ENCODE measurements at regions not wholly inside any gene's neighbourhood (a gene's known extent, or its start where the extent isn't known, plus 50 kb on each side); places are given as distances from the start of the nearest gene placed in this dataset.

DNA sequence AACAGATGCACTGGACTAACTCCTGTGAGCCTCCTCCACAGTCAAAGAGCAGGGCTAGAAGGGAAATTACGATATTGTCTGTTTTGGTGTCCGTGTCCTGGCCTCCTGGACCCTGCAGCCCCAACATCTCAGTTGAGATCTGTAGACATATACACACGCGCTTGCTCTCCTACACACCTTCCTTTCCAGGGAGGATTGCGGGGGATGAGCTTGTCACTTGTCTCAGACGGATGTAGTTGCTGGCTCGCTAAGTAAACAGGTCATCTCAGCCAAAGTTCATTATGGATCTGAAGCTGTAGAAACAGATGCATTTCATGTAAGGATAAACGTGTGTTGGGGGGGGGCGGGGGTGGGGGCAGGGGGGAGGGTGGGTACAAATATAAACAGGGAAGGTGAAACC, 549.3 kb downstream of the CCDC171 start:
- no peaks in the 10 kb centered on the region for H3K36me3 ChIP-seq (ENCODE audit: control insufficient read depth in 1 of 2, insufficient read depth in 2 of 2, low read length in 2 of 2)
- no peaks in the 10 kb centered on the region for H3K9me3 ChIP-seq (ENCODE audit: control insufficient read depth in 1 of 2, insufficient read depth in 1 of 2, low read depth in 1 of 2, low read length in 2 of 2)
- ATAC-seq (no peak), DNase-seq (ENCODE audit: low read depth, low spot score) (no peak)
- no TSS peak for BruUV-seq (replicated peaks)
- ChIA-PET RAD21 (ENCODE audit: low non-redundant PET in 1 of 2, low total read pairs in 2 of 2, uncharacterized antibody in 2 of 2, unreplicated experiment in 2 of 2) (no interaction called here), POLR2A (no interaction called here), CTCF (no interaction called here)
- no peaks in the 10 kb centered on the region for H3K9me2 ChIP-seq (ENCODE audit: insufficient read depth)
- H3K4me1 ChIP-seq (ENCODE audit: control insufficient read depth in 1 of 2, insufficient read depth in 2 of 2, low read length in 2 of 2): no peaks in the 10 kb centered on the region
- no peak for TF ChIP-seq JUND (IDR thresholded peaks at IDR 0.05)
- no peak for TF ChIP-seq SP1 (IDR thresholded peaks at IDR 0.05; ENCODE audit: low read depth)
- H2AFZ ChIP-seq (ENCODE audit: low read depth, low read length, poor library complexity, severe bottlenecking): no peak overlapping the region
- no peaks in the 10 kb centered on the region for H4K20me1 ChIP-seq (ENCODE audit: insufficient read depth)
- H3K27me3 ChIP-seq (ENCODE audit: insufficient read depth, low read length): no peaks in the 10 kb centered on the region
- no peak overlapping the region for H3K27ac ChIP-seq (ENCODE audit: low read depth, low read length)
- H3K9ac ChIP-seq (ENCODE audit: low read length): no peak overlapping the region
- intact Hi-C loops (cut with micrococcal nuclease): no loop called here
- H3K4me2 ChIP-seq (ENCODE audit: low read length): no peak overlapping the region
- H3K79me2 ChIP-seq (ENCODE audit: insufficient read depth, low read length): no peaks in the 10 kb centered on the region
- H3K4me3 ChIP-seq (replicated peaks in 1 of 2; ENCODE audit: low read depth in 1 of 2, low read length in 2 of 2): no peak overlapping the region

DNA sequence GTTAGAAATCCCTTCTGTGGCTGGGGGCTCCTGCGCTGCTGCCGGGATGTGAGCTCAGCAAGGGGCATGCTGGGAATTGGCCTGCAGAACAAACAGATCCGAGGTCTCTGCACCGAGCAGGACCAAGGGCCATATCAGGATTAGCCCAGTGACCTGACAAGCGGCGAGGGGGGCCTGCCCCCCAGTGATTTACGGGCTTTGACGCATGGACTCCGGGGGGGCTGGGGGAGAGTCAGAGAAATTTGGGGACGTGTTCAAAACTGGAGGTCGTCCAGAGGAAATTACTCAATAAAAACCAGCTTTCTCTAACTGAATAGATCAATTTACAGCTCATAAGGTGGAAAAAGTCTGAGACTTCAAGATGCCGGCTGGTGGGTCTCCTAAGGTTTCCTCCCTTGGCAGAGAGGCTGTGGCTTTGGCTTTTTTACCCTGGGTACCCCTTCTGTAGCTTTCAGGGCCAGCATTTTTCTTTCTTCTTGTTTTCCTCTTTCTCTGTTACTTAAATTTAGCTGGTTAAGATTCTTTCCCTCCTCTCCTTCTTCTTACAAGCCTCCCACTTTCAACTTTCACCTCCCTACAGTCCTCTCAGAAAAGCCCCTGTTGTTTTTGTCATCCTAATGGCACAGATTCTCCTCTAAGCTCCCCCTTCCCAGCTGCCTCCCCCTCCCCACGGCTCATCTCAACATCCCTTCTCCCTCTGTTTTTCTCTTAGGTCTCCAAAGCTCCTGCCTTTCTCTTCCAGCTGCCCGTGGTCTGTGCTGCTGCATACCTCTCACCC, 551.0 kb downstream of the CCDC171 start:
- Histone ChIP-seq H3K4me1 (ENCODE audit: control insufficient read depth in 1 of 2, insufficient read depth in 2 of 2, low read length in 2 of 2) (no peaks in the 10 kb centered on the region), H3K27me3 (ENCODE audit: insufficient read depth, low read length) (no peaks in the 10 kb centered on the region), H3K4me3 (replicated peaks in 1 of 2; ENCODE audit: low read depth in 1 of 2, low read length in 2 of 2) (no peak overlapping the region), H3K4me2 (ENCODE audit: low read length) (no peak overlapping the region), H3K27ac (ENCODE audit: low read depth, low read length) (no peak overlapping the region), H3K9ac (ENCODE audit: low read length) (no peak overlapping the region), H3K79me2 (ENCODE audit: insufficient read depth, low read length) (no peaks in the 10 kb centered on the region), H4K20me1 (ENCODE audit: insufficient read depth) (no peaks in the 10 kb centered on the region), H3K9me2 (ENCODE audit: insufficient read depth) (no peaks in the 10 kb centered on the region), H3K36me3 (ENCODE audit: control insufficient read depth in 1 of 2, insufficient read depth in 2 of 2, low read length in 2 of 2) (no peaks in the 10 kb centered on the region), H3K9me3 (ENCODE audit: control insufficient read depth in 1 of 2, insufficient read depth in 1 of 2, low read depth in 1 of 2, low read length in 2 of 2) (no peaks in the 10 kb centered on the region), H2AFZ (ENCODE audit: low read depth, low read length, poor library complexity, severe bottlenecking) (no peak overlapping the region)
- DNase-seq (ENCODE audit: low read depth, low spot score) (no peak), ATAC-seq (no peak)
- intact Hi-C loops (cut with micrococcal nuclease): no loop called here
- ChIA-PET RAD21 (ENCODE audit: low non-redundant PET in 1 of 2, low total read pairs in 2 of 2, uncharacterized antibody in 2 of 2, unreplicated experiment in 2 of 2) (no interaction called here), CTCF (no interaction called here), POLR2A (no interaction called here)
- BruUV-seq (replicated peaks): no TSS peak
- TF ChIP-seq CBX3 (IDR thresholded peaks at IDR 0.05; ENCODE audit: low read depth) (no peak), FOSL1 (IDR thresholded peaks at IDR 0.05; ENCODE audit: low read depth) (no peak), EZH2 (IDR thresholded peaks at IDR 0.05) (no peak), ZFX (IDR thresholded peaks at IDR 0.05) (no peak), JUND (IDR thresholded peaks at IDR 0.05) (no peak), EZH2phosphoT487 (IDR thresholded peaks at IDR 0.05; ENCODE audit: borderline replicate concordance) (no peak), POLR2AphosphoS5 (IDR thresholded peaks at IDR 0.05; ENCODE audit: low read depth, low read length) (no peak), YY1 (IDR thresholded peaks at IDR 0.05; ENCODE audit: extremely low read depth, insufficient replicate concordance, low read depth, low read length) (no peak), SIN3A (IDR thresholded peaks at IDR 0.05; ENCODE audit: low read depth) (no peak), TCF7L2 (IDR thresholded peaks at IDR 0.05; ENCODE audit: borderline replicate concordance, extremely low read depth, insufficient read depth, insufficient read length) (no peak), ELF1 (IDR thresholded peaks at IDR 0.05; ENCODE audit: borderline replicate concordance, low read depth) (no peak)
- TF ChIP-seq, protein P1, sequence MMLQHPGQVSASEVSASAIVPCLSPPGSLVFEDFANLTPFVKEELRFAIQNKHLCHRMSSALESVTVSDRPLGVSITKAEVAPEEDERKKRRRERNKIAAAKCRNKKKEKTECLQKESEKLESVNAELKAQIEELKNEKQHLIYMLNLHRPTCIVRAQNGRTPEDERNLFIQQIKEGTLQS (IDR thresholded peaks at IDR 0.05): no peak
- TF ChIP-seq, protein P2, sequence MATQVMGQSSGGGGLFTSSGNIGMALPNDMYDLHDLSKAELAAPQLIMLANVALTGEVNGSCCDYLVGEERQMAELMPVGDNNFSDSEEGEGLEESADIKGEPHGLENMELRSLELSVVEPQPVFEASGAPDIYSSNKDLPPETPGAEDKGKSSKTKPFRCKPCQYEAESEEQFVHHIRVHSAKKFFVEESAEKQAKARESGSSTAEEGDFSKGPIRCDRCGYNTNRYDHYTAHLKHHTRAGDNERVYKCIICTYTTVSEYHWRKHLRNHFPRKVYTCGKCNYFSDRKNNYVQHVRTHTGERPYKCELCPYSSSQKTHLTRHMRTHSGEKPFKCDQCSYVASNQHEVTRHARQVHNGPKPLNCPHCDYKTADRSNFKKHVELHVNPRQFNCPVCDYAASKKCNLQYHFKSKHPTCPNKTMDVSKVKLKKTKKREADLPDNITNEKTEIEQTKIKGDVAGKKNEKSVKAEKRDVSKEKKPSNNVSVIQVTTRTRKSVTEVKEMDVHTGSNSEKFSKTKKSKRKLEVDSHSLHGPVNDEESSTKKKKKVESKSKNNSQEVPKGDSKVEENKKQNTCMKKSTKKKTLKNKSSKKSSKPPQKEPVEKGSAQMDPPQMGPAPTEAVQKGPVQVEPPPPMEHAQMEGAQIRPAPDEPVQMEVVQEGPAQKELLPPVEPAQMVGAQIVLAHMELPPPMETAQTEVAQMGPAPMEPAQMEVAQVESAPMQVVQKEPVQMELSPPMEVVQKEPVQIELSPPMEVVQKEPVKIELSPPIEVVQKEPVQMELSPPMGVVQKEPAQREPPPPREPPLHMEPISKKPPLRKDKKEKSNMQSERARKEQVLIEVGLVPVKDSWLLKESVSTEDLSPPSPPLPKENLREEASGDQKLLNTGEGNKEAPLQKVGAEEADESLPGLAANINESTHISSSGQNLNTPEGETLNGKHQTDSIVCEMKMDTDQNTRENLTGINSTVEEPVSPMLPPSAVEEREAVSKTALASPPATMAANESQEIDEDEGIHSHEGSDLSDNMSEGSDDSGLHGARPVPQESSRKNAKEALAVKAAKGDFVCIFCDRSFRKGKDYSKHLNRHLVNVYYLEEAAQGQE (IDR thresholded peaks at IDR 0.05; ENCODE audit: low read depth): no peak
- TF ChIP-seq, protein P3, sequence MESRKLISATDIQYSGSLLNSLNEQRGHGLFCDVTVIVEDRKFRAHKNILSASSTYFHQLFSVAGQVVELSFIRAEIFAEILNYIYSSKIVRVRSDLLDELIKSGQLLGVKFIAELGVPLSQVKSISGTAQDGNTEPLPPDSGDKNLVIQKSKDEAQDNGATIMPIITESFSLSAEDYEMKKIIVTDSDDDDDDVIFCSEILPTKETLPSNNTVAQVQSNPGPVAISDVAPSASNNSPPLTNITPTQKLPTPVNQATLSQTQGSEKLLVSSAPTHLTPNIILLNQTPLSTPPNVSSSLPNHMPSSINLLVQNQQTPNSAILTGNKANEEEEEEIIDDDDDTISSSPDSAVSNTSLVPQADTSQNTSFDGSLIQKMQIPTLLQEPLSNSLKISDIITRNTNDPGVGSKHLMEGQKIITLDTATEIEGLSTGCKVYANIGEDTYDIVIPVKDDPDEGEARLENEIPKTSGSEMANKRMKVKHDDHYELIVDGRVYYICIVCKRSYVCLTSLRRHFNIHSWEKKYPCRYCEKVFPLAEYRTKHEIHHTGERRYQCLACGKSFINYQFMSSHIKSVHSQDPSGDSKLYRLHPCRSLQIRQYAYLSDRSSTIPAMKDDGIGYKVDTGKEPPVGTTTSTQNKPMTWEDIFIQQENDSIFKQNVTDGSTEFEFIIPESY (IDR thresholded peaks at IDR 0.05; ENCODE audit: extremely low read depth, insufficient replicate concordance, low read length): no peak
